Uterus (tissue), 2 donors: ENCODE measurements at regions not wholly inside any gene's neighbourhood (a gene's known extent, or its start where the extent isn't known, plus 50 kb on each side); places are given as distances from the start of the nearest gene placed in this dataset.

Source experiments
- POLR2A ChIP-seq, 2 donors: fragments of 450-650 bp; IDR thresholded peaks; one replicate each; pipeline ENCODE4 v1.6.1; 2016; ENCODE audit warnings: antibody characterized with exemption in 2 of 2, mild to moderate bottlenecking in 1 of 2, moderate library complexity in 1 of 2
- TF ChIP-seq, protein P1 (sequence below), 4 experiments: fragments of 200-600 bp in 2 of 4; fragments of 450-650 bp in 2 of 4; sonication (generic) in 2 of 4; IDR thresholded peaks; one replicate each; pipeline ENCODE4 v1.5.1; 2016 to 2019; ENCODE audit warnings: antibody characterized with exemption in 4 of 4, mild to moderate bottlenecking in 2 of 4, moderate library complexity in 1 of 4

DNA sequence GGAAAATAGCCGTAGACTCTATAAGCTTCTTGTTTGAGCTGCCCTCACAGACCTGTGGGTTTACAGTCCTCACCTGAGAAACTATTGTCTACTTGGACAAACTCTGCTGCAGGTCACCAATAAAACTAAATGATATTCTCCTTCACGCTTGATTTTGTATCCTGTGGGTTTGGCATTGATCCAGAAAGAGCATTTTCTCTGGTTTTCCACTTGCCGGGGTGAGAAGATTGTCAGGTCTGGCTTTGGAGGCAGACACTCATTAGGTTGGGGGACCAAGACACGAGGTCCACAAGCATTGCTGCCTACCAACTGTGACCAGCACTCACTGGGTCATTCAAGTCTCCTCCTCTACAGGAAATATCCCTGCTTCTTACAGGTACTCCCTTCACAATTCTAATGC lies 68.5 kb downstream of the CDC14C start:
- TF ChIP-seq, protein P1, sequence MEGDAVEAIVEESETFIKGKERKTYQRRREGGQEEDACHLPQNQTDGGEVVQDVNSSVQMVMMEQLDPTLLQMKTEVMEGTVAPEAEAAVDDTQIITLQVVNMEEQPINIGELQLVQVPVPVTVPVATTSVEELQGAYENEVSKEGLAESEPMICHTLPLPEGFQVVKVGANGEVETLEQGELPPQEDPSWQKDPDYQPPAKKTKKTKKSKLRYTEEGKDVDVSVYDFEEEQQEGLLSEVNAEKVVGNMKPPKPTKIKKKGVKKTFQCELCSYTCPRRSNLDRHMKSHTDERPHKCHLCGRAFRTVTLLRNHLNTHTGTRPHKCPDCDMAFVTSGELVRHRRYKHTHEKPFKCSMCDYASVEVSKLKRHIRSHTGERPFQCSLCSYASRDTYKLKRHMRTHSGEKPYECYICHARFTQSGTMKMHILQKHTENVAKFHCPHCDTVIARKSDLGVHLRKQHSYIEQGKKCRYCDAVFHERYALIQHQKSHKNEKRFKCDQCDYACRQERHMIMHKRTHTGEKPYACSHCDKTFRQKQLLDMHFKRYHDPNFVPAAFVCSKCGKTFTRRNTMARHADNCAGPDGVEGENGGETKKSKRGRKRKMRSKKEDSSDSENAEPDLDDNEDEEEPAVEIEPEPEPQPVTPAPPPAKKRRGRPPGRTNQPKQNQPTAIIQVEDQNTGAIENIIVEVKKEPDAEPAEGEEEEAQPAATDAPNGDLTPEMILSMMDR (IDR thresholded peaks at IDR 0.05) = no peak
- TF ChIP-seq POLR2A (IDR thresholded peaks at IDR 0.05) = no peak
